Ovary (tissue), 3 donors: ENCODE measurements at regions not wholly inside any gene's neighbourhood (a gene's known extent, or its start where the extent isn't known, plus 50 kb on each side); places are given as distances from the start of the nearest gene placed in this dataset.

Experiments
- POLR2A ChIP-seq: fragments of 450-650 bp; IDR thresholded peaks from one replicate; pipeline ENCODE4 v1.6.1; 2017; ENCODE audit warnings: antibody characterized with exemption, mild to moderate bottlenecking, moderate library complexity
- TF ChIP-seq, protein P1 (sequence below), 3 donors: fragments of 450-650 bp in 2 of 3; fragments of 200-600 bp in 1 of 3; IDR thresholded peaks; one replicate each; pipeline versions ENCODE4 v1.5.1 to v1.8.0; 2016 to 2022; ENCODE audit warnings: antibody characterized with exemption in 3 of 3, mild to moderate bottlenecking in 1 of 3
- donor health status: DM: no; HTN: no; CAD: no.

DNA sequence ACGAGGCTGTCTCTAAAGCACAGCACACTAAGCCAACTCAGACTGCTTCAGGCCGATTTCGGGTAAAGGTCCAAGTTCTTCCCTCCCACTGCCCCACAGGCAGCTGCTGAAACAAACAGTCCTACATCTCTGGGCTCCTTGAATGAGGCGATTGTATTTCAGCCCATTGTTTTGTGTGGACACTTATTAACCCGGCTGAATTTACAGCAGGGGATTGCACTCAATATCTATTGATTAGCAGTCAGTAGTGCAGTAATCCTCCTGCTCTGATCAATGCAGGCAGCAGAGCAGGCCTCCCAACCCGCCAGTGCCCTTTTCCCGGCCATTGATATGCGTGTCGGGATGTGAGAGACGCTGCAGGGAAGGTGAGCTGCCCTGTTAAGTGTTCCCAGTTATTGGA is 330.1 kb downstream of the CMPK2 start:
- TF ChIP-seq, protein P1, sequence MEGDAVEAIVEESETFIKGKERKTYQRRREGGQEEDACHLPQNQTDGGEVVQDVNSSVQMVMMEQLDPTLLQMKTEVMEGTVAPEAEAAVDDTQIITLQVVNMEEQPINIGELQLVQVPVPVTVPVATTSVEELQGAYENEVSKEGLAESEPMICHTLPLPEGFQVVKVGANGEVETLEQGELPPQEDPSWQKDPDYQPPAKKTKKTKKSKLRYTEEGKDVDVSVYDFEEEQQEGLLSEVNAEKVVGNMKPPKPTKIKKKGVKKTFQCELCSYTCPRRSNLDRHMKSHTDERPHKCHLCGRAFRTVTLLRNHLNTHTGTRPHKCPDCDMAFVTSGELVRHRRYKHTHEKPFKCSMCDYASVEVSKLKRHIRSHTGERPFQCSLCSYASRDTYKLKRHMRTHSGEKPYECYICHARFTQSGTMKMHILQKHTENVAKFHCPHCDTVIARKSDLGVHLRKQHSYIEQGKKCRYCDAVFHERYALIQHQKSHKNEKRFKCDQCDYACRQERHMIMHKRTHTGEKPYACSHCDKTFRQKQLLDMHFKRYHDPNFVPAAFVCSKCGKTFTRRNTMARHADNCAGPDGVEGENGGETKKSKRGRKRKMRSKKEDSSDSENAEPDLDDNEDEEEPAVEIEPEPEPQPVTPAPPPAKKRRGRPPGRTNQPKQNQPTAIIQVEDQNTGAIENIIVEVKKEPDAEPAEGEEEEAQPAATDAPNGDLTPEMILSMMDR (IDR thresholded peaks at IDR 0.05) = no peak
- no peak for TF ChIP-seq POLR2A
